HK-2 (cell line): ENCODE measurements at regions not wholly inside any gene's neighbourhood (a gene's known extent, or its start where the extent isn't known, plus 50 kb on each side); places are given as distances from the start of the nearest gene placed in this dataset.

Experiments used
- DNase-seq: peaks from one replicate; pipeline ENCODE4 v3.0.0-alpha.2; 2018; ENCODE audit not compliant: unreplicated experiment

DNA sequence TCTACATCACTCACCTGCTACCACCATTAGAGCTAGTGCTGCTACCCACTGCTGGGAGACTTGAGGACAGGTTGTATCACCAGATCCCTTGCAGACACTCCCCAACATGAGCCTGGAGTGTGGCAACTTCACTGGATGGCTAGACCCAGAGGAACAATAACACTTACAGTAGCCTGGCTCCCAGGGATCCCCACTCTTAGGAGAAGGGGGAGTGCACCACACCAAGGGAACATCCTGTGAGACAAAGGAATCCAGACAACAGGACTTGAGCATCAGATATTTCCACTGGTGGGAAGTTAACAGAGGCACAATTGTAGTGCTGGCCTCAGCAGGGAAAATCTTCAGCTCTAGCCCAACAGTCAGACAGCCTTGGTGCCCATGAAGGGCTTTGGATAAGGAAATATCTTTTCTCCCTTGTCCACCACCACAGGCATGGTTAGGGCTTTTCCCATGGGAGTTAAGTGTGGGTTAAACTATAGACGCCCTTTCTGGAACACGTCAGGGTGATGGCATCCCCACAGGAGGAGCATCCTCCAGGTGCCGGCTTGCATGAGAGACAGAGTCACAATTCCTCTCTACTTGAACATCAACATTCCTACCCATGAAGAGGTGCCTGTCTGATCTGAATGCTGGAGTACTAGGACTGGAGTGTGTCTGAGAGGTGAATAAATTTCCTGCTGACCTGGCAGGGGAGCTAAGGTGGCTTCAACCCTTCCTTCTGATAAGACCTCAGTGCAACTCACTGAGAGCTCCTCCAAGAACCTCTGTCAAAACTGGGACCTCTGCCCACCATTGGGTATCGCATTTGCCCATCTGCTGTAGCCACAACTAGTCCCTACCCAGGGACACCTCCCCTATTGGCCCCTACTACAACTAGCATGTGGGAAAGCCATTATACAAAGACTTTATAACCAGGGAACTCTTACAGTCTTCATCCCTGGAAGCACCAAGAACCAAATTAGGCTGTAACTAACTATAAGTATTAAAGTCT is 55.4 kb upstream of the SIRPG start:
- DNase-seq: no peak

DNA sequence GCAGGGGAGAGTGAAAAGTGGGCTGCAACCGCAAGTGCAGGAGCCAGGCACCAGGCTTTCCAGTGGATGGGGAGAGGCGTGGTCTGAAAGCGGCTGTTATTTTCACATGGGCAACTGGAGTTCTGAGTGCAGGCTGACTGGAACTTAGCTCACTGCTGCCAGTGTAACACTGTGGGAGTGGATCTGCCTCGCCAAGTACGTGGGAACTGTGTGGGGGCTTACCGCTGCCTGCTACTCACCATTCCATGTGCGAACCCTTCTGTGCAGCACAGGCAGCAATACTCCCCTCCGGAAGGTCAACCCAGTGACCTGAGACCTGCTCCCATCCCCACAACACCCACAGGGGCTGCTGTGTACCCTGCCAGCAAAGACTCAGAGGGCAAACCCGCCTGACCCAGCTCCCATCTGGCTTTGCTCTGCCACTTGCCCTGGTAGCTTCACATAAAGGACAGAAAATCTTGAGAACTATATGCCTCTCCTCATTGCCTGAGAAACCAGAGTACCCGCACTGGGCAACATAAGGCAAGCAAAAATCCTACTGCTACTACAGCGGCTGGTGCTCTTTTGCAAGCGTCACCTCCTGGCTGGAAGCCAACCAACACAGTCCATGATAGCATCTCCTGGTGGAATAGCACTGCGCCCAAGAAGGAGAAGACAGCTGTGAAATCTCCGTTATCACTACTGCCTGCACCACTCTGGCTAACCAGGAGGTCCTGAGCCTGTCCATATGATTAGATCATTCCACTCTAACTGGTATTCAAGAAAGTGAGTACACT is 54.4 kb upstream of the SIRPG start:
- no peak for DNase-seq

DNA sequence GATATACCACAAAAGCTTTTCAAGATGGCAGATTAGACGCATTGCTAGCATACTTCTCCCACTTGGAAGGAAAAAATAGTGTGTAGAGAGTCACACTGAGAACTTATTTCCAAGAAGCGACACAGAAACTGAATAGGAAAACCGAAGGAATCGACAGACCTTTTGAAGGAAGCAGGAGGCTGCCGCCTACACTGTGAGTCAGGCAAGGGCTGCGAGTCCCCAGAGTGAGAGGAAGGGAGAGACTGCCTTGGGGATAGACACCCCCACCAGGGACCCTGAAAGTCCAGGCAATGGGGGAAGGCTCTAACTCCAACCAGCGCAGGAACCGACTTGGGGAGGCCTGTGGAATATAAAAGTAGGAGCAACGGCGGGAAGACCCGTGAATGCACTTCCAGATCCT is 53.7 kb upstream of the SIRPG start:
- DNase-seq: no peak

DNA sequence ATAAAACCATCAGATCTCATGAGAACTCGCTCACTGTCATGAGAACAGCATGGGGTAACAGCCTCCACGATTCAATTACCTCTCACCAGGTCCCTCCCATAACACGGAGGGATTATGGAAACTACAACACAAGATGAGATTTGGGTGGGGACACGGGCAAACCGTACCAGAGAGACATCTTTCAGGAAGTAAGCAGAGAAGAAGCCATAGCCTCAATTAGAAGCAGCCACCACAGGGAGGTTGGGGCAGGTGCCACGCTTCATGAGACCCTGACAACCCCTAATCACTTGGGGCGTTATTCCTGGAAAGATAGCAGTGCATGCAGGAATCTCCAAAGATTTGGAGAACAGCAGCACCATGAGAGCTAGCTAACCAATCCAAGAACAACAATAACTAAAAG is 52.9 kb upstream of the SIRPG start:
- no peak for DNase-seq

DNA sequence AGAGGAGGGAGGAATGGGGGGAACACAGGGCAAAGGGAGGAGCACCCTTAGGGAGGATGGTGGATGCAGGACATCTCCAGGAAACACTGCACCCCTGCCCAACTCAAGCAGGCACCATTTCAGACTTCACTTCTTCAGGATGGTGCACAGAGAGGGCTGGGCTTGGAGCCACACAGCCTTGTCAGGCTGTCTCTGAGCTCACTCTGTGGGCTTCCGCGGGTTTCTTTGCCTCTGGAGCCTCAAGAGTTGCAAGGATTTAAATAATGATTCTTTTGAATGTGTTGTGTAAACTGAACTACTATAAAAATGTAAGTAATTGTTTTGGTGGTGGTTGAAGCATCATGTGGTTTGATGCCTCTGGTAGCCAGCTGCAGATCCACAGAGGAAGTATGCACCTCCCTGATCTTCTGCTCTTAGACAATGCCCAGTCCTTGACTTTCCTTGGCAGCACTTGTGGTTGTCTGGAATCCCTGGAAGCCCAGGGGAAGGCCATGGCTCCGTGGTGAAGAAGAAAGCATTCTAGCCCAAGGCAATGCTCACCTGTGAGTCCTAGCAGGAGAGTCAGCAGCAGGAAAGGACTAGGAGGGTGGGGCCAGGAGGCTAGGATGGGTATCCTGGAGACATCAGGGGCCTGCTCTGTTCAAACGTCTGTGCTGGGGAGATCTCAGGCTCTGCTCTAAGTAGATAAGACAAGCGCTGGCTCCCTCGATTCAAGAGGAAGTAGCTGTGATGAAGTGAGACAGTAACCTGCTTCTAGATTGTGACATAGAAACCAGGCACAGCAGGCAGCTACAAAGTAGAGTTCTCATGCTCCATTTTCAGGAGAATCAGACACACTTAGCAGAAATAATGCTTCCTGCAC is 50.2 kb upstream of the SIRPG start:
- DNase-seq: no peak
